MM.1S (cell line): ENCODE measurements at regions not wholly inside any gene's neighbourhood (a gene's known extent, or its start where the extent isn't known, plus 50 kb on each side); places are given as distances from the start of the nearest gene placed in this dataset.

ENCODE experiments used
- DNase-seq: peaks from one replicate; pipeline ENCODE4 v3.0.0-alpha.2; 2015
- H2AFZ ChIP-seq: fragments of 300-600 bp; sonication (generic); 2 replicates; pipeline ENCODE4 v1.6.0; 2016; ENCODE audit warnings: antibody characterized with exemption, low read length
- H3F3A ChIP-seq: fragments of 300-600 bp; sonication (generic); 2 replicates; pipeline ENCODE4 v1.6.1; 2016; ENCODE audit warnings: mild to moderate bottlenecking, antibody characterized with exemption, low read length, moderate library complexity, mixed read lengths; ENCODE audit not compliant: insufficient read depth
- H3K27ac ChIP-seq: fragments of 300-600 bp; sonication (generic); 2 replicates; pipeline ENCODE4 v1.5.1; 2016; ENCODE audit warnings: mild to moderate bottlenecking, low read length
- H3K27me3 ChIP-seq: fragments of 300-600 bp; sonication (generic); replicated peaks from 2 replicates; pipeline ENCODE4 v1.6.0; 2016; ENCODE audit warnings: low read length; ENCODE audit not compliant: insufficient read depth
- H3K36me3 ChIP-seq: fragments of 300-600 bp; sonication (generic); replicated peaks from 2 replicates; pipeline ENCODE4 v1.6.1; 2016; ENCODE audit warnings: mild to moderate bottlenecking, low read length, mixed read lengths; ENCODE audit not compliant: insufficient read depth
- H3K4me1 ChIP-seq: fragments of 300-600 bp; sonication (generic); 2 replicates; pipeline ENCODE4 v1.6.1; 2016; ENCODE audit warnings: low read length, mixed read lengths
- H3K4me2 ChIP-seq: fragments of 300-600 bp; sonication (generic); 2 replicates; pipeline ENCODE4 v1.6.0; 2016; ENCODE audit warnings: low read depth, low read length
- H3K4me3 ChIP-seq: fragments of 300-600 bp; sonication (generic); 2 replicates; pipeline ENCODE4 v1.5.1; 2016; ENCODE audit warnings: low read length, mixed read lengths
- H3K79me2 ChIP-seq: fragments of 300-600 bp; sonication (generic); 2 replicates; pipeline ENCODE4 v1.6.1; 2016; ENCODE audit warnings: mixed run types, low read length, mixed read lengths
- H3K9ac ChIP-seq: fragments of 300-600 bp; sonication (generic); 2 replicates; pipeline ENCODE4 v1.6.1; 2016; ENCODE audit warnings: low read length, mixed read lengths
- H3K9me2 ChIP-seq: fragments of 300-600 bp; sonication (generic); replicated peaks from 2 replicates; pipeline ENCODE4 v1.6.1; 2016; ENCODE audit warnings: mild to moderate bottlenecking, low read length, mixed read lengths; ENCODE audit not compliant: insufficient read depth
- H3K9me3 ChIP-seq: fragments of 300-600 bp; sonication (generic); replicated peaks from 2 replicates; pipeline ENCODE4 v1.6.1; 2016; ENCODE audit warnings: mild to moderate bottlenecking, low read length, mixed read lengths; ENCODE audit not compliant: insufficient read depth
- H4K20me1 ChIP-seq: fragments of 300-600 bp; sonication (generic); 2 replicates; pipeline ENCODE4 v1.6.1; 2016; ENCODE audit warnings: mild to moderate bottlenecking, low read length, moderate library complexity, mixed read lengths; ENCODE audit not compliant: insufficient read depth
- EZH2 ChIP-seq: fragments of 300-600 bp; sonication (generic); optimal IDR thresholded peaks from 2 replicates; pipeline ENCODE3; 2017; ENCODE audit warnings: low read depth, mild to moderate bottlenecking, antibody characterized with exemption, low read length, mixed read lengths
- EZH2phosphoT487 ChIP-seq: fragments of 300-600 bp; sonication (generic); IDR thresholded peaks from 2 replicates; pipeline ENCODE4 v1.6.1; 2018; ENCODE audit warnings: antibody characterized with exemption, low read length
- TF ChIP-seq, protein P1 (sequence below): fragments of 300-600 bp; sonication (generic); IDR thresholded peaks from 2 replicates; pipeline ENCODE4 v1.5.1; 2016; ENCODE audit warnings: antibody characterized with exemption, low read length, mixed read lengths

DNA sequence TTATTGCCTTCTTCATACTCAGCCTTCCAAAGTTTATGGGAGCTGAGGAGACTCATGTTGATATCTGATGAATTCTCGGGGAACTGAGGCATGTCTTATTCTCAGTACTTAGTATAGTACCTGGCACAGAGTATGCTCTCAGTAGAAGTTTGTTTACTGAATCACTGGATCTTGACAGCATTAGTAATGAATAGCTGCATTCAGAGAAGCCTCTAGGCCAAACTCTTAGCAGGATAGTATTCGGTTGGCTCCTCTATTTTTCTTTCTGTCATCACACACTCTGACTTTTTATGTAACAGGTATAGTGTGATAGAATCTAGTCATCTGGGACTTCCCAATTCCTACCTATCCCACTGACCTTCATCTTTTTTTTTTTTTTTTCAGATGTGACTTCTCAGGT lies 566.4 kb upstream of the MAN1A1 start:
- H4K20me1 ChIP-seq: no peaks in the 10 kb centered on the region
- no peaks in the 10 kb centered on the region for H3K9me3 ChIP-seq
- H3K27me3 ChIP-seq: no peaks in the 10 kb centered on the region
- no peak overlapping the region for H3K4me3 ChIP-seq
- no peak overlapping the region for H3K27ac ChIP-seq
- no peaks in the 10 kb centered on the region for H3F3A ChIP-seq
- DNase-seq: no peak
- no peaks in the 10 kb centered on the region for H3K4me1 ChIP-seq
- no peak overlapping the region for H3K9ac ChIP-seq
- no peaks in the 10 kb centered on the region for H3K36me3 ChIP-seq
- TF ChIP-seq, protein P1, sequence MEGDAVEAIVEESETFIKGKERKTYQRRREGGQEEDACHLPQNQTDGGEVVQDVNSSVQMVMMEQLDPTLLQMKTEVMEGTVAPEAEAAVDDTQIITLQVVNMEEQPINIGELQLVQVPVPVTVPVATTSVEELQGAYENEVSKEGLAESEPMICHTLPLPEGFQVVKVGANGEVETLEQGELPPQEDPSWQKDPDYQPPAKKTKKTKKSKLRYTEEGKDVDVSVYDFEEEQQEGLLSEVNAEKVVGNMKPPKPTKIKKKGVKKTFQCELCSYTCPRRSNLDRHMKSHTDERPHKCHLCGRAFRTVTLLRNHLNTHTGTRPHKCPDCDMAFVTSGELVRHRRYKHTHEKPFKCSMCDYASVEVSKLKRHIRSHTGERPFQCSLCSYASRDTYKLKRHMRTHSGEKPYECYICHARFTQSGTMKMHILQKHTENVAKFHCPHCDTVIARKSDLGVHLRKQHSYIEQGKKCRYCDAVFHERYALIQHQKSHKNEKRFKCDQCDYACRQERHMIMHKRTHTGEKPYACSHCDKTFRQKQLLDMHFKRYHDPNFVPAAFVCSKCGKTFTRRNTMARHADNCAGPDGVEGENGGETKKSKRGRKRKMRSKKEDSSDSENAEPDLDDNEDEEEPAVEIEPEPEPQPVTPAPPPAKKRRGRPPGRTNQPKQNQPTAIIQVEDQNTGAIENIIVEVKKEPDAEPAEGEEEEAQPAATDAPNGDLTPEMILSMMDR: no peak
- TF ChIP-seq EZH2 (no peak), EZH2phosphoT487 (no peak)
- no peak overlapping the region for H3K4me2 ChIP-seq
- H3K9me2 ChIP-seq: no peaks in the 10 kb centered on the region
- H3K79me2 ChIP-seq: no peaks in the 10 kb centered on the region
- H2AFZ ChIP-seq: no peak overlapping the region

DNA sequence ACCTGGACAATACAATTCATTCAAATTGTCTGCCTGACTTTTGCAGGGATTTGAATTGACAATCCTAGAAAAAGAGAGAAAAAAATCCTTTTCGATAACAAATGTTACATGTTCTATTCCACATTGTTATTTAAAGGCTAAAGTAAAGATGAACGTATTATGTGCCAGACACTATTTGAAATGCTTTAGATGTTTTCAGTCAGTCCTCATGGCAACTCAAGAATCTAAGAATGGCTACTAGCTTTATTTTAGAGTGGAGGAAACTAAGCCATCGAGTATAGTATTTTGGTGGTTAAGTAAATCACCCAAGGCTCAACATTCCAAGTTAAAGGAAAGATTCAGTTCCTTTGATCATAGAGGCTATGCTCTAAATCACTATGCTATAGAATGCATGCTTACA lies 558.6 kb upstream of the MAN1A1 start:
- TF ChIP-seq, protein P1: no peak
- TF ChIP-seq EZH2 (no peak), EZH2phosphoT487 (no peak)
- no peaks in the 10 kb centered on the region for H3K9me3 ChIP-seq
- no peaks in the 10 kb centered on the region for H3F3A ChIP-seq
- H3K4me2 ChIP-seq: no peak overlapping the region
- no peaks in the 10 kb centered on the region for H3K4me1 ChIP-seq
- H3K79me2 ChIP-seq: no peaks in the 10 kb centered on the region
- H3K36me3 ChIP-seq: no peaks in the 10 kb centered on the region
- no peaks in the 10 kb centered on the region for H3K9me2 ChIP-seq
- no peaks in the 10 kb centered on the region for H3K27me3 ChIP-seq
- no peak overlapping the region for H3K4me3 ChIP-seq
- no peak overlapping the region for H2AFZ ChIP-seq
- no peaks in the 10 kb centered on the region for H4K20me1 ChIP-seq
- no peak overlapping the region for H3K27ac ChIP-seq
- DNase-seq: no peak
- no peak overlapping the region for H3K9ac ChIP-seq

DNA sequence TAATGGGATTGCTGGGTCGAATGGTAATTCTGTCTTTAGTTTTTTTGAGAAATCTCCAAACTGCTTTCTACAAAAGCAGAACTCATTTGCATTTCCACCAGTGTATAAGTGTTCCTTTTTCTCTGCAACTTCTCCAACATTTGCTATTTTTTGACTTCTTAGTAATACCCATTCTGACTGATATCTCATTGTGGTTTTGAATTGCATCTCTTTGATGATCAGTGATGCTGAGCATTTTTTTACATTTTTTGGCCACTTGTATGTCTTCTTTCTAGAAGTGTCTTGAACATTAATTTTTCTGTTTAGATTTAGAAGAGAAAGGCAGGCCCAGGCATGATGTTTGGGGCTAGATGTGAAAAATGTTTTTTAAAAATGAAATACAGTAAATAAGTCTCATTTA lies 553.1 kb upstream of the MAN1A1 start:
- no peaks in the 10 kb centered on the region for H3K9me2 ChIP-seq
- H3K79me2 ChIP-seq: no peaks in the 10 kb centered on the region
- TF ChIP-seq, protein P1: no peak
- no peak for TF ChIP-seq EZH2phosphoT487
- TF ChIP-seq EZH2: no peak
- DNase-seq: no peak
- no peaks in the 10 kb centered on the region for H4K20me1 ChIP-seq
- no peak overlapping the region for H2AFZ ChIP-seq
- no peak overlapping the region for H3K4me3 ChIP-seq
- no peaks in the 10 kb centered on the region for H3K27me3 ChIP-seq
- H3K4me1 ChIP-seq: no peaks in the 10 kb centered on the region
- H3F3A ChIP-seq: no peaks in the 10 kb centered on the region
- no peak overlapping the region for H3K9ac ChIP-seq
- no peaks in the 10 kb centered on the region for H3K9me3 ChIP-seq
- no peak overlapping the region for H3K4me2 ChIP-seq
- H3K27ac ChIP-seq: no peak overlapping the region
- H3K36me3 ChIP-seq: no peaks in the 10 kb centered on the region
